Lung (tissue), 11 donors: ENCODE measurements at regions not wholly inside any gene's neighbourhood (a gene's known extent, or its start where the extent isn't known, plus 50 kb on each side); places are given as distances from the start of the nearest gene placed in this dataset.

ENCODE experiments used
- ATAC-seq: fragments of 200-7000 bp; cut with Tn5 transposase; one replicate; pipeline ENCODE4 v1.9.1; 2020; ENCODE audit warnings: moderate number of reproducible peaks; ENCODE audit not compliant: insufficient read depth, low FRiP score
- DNase-seq, 3 donors: peaks; one replicate each; pipeline ENCODE4 v3.0.0-alpha.2; 2013 to 2017
- H3K27ac ChIP-seq, 2 donors: one replicate each; pipeline ENCODE4 v1.5.1; 2013; ENCODE audit warnings: mild to moderate bottlenecking in 2 of 2, moderate library complexity in 2 of 2, control low read depth in 1 of 2, inconsistent platforms in 1 of 2, low read depth in 1 of 2, low read length in 1 of 2
- H3K27me3 ChIP-seq, 3 donors: one replicate each; pipeline ENCODE4 v1.5.1; 2013; ENCODE audit warnings: low read length in 2 of 3; ENCODE audit not compliant: control insufficient read depth in 3 of 3, insufficient read depth in 3 of 3
- H3K36me3 ChIP-seq, 4 donors: one replicate each; pipeline ENCODE4 v1.5.1; 2013; ENCODE audit warnings: low read length in 4 of 4, mild to moderate bottlenecking in 1 of 4, moderate library complexity in 1 of 4; ENCODE audit not compliant: control insufficient read depth in 4 of 4, insufficient read depth in 4 of 4
- H3K4me1 ChIP-seq, 5 donors: one replicate each; pipeline ENCODE4 v1.5.1; 2013; ENCODE audit warnings: low read length in 5 of 5, mild to moderate bottlenecking in 2 of 5, moderate library complexity in 1 of 5; ENCODE audit not compliant: control insufficient read depth in 5 of 5, insufficient read depth in 5 of 5
- H3K4me3 ChIP-seq: one replicate; pipeline ENCODE4 v1.5.1; 2013; ENCODE audit warnings: mild to moderate bottlenecking, control low read depth, moderate library complexity
- H3K9ac ChIP-seq, 2 donors: one replicate each; pipeline ENCODE4 v1.5.1; 2013; ENCODE audit warnings: low read length in 2 of 2, control low read depth in 1 of 2; ENCODE audit not compliant: insufficient read depth in 1 of 2
- H3K9me3 ChIP-seq, 4 donors: one replicate each; pipeline ENCODE4 v1.5.1; 2013; ENCODE audit warnings: low read length in 3 of 4, mild to moderate bottlenecking in 1 of 4, moderate library complexity in 1 of 4; ENCODE audit not compliant: control insufficient read depth in 4 of 4, insufficient read depth in 3 of 4
- WGBS, 2 donors: extraction: QIAGEN DNeasy Blood & Tissue Kit; methylation state at CpG; one replicate each; pipeline ENCODE4 v1.1.7; 2013; 5-methylcytosine and 5-hydroxymethylcytosine counted together
- TF ChIP-seq, protein P1 (sequence below): IDR thresholded peaks from 2 replicates; pipeline ENCODE4 v1.5.1; 2012; ENCODE audit warnings: mild to moderate bottlenecking; ENCODE audit errors: control extremely low read depth, extremely low read depth
- donor health status: control.
- donor health status: control.
- donor health status: Bipolar disorder and iron deficiency.
- donor health status: healthy.
- donor health status: DM: yes; HTN: yes; CAD: no.

DNA sequence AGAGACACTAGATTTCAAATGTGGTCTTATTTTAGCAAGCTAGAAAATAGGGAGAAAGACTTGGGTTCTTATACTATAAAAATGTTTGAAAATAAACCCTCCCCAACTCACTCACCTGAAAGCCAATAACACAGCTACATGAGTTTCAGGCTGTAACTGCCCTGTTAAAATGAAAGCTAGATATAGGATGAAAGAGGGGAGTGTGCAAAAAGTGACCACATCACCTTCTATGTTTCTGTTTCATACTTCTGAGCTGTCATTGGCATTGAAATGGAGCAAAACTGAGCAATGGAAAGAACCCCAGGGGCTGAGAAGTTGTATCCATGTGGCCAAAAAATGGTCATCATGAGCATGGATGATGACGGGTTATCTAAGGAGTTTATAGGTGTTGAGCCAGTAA lies 148.1 kb upstream of the TENT5A start:
- DNase-seq (no peak), ATAC-seq (no peak)
- H3K4me1 ChIP-seq, result peaks cover 0 to 11% (median 8%) of the 10 kb centered on the region in 5 donors
- H3K27me3 ChIP-seq, result no peaks in the 10 kb centered on the region
- no peak overlapping the region for H3K9ac ChIP-seq
- TF ChIP-seq, protein P1, sequence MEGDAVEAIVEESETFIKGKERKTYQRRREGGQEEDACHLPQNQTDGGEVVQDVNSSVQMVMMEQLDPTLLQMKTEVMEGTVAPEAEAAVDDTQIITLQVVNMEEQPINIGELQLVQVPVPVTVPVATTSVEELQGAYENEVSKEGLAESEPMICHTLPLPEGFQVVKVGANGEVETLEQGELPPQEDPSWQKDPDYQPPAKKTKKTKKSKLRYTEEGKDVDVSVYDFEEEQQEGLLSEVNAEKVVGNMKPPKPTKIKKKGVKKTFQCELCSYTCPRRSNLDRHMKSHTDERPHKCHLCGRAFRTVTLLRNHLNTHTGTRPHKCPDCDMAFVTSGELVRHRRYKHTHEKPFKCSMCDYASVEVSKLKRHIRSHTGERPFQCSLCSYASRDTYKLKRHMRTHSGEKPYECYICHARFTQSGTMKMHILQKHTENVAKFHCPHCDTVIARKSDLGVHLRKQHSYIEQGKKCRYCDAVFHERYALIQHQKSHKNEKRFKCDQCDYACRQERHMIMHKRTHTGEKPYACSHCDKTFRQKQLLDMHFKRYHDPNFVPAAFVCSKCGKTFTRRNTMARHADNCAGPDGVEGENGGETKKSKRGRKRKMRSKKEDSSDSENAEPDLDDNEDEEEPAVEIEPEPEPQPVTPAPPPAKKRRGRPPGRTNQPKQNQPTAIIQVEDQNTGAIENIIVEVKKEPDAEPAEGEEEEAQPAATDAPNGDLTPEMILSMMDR, result no peak
- no peak overlapping the region for H3K4me3 ChIP-seq
- WGBS, 2 donors, result 96 to 97% methylated on average over 1 of the region's 1 CpG
- no peaks in the 10 kb centered on the region for H3K9me3 ChIP-seq
- H3K36me3 ChIP-seq, result no peaks in the 10 kb centered on the region
- H3K27ac ChIP-seq, result no peak overlapping the region

DNA sequence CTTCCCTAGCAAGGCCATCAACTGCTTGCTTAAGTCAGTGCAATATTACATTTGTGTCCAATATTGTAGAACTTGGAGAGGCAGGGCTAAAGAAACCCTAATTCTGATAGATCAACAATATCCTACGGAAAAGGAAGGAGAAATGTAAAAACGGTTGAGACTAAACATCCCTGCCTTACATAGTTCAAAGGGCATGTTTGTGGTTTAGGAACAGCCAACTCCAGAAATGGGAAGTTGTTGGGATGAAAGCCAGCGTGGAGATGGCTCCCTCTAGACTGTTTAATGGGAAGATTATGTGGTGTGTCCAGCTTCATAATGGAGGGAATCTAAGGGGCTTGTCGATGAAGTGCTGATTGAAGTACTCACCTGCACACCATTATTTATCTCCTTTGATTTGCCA lies 145.3 kb upstream of the TENT5A start:
- TF ChIP-seq, protein P1, result no peak
- Histone ChIP-seq H3K4me3 (no peak overlapping the region), H3K36me3 (no peaks in the 10 kb centered on the region), H3K27me3 (no peaks in the 10 kb centered on the region), H3K27ac (no peak overlapping the region), H3K9ac (no peak overlapping the region), H3K9me3 (no peaks in the 10 kb centered on the region), H3K4me1 (peaks cover 0 to 26% (median 8%) of the 10 kb centered on the region in 5 donors)
- WGBS, 2 donors, result 59% methylated on average over 4 of the region's 4 CpGs
- DNase-seq (peak in 1 of 3 donors; percentile 29), ATAC-seq (no peak)

DNA sequence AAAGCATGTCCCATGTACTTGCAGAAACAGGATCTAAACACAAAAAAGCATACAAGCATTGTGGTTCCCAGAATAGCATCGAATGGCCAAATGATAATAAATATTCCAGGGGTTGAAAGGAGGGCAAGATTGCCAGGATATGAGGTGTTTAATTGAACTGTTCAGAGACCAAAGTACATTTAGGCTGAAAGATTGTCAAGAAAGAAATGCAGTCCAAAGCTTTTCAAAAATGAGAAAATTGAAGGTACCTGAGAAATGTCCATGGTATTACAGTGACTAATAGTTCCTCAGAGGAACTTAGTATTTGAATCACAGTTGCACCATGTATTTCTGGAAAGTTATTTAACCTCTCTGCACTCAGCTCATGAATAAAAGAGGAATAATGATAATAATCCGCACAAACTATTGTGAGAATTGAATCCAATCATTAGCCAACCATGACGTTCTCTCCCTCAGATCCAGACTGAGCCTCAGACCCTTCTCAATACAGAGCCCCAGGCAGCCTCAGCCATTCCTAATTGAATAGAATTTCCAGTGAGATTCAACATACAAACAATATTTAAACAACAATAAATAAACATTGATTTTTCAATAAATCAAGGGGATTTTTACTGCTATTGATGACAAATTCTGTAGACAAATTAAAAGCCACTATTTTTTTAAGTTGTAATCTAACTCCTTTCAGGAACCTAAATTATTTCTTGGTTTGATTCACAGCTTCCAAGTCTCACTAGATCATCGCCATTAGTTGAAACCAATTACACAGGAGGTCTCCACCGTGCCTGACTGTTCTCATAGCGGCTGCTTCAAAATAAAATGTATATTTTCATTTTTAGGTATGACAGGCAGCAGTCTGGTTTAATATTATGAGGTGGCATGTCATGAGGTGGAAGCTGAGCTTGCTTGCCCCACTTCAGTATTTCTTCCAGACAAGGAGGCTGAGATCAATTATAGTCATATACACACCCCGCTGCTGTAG lies 144.3 kb upstream of the TENT5A start:
- no peak overlapping the region for H3K9ac ChIP-seq
- H3K36me3 ChIP-seq, result no peaks in the 10 kb centered on the region
- H3K4me3 ChIP-seq, result no peak overlapping the region
- no peaks in the 10 kb centered on the region for H3K9me3 ChIP-seq
- H3K27ac ChIP-seq, result peak overlapping the region in 1 of 2 donors; percentile 48
- WGBS, 2 donors, result 84 to 92% methylated on average over 7 of the region's 7 CpGs
- H3K27me3 ChIP-seq, result no peaks in the 10 kb centered on the region
- H3K4me1 ChIP-seq, result peaks cover 0 to 26% (median 11%) of the 10 kb centered on the region in 5 donors
- no peak for DNase-seq
- ATAC-seq, result no peak
- TF ChIP-seq, protein P1, result no peak
